ENCODE measurements at regions not wholly inside any gene's neighbourhood (a gene's known extent, or its start where the extent isn't known, plus 50 kb on each side); places are given as distances from the start of the nearest gene placed in this dataset.

GRCh38 chr2:195413944-195414343 lies 243.1 kb upstream of the SLC39A10 start:
- Histone ChIP-seq H3K27ac (ENCODE audit: low read depth, low read length, poor library complexity, severe bottlenecking) (no peak overlapping the region), H3K36me3 (ENCODE audit: insufficient read depth, low read length, poor library complexity, severe bottlenecking) (no peaks in the 10 kb centered on the region), H3K27me3 (replicated peaks; ENCODE audit: insufficient read depth, low read depth, low read length, poor library complexity) (no peaks in the 10 kb centered on the region), H3K4me3 (ENCODE audit: low read depth, low read length, poor library complexity, severe bottlenecking) (no peak overlapping the region), H3K4me1 (ENCODE audit: insufficient read depth, low read length, poor library complexity, severe bottlenecking) (no peaks in the 10 kb centered on the region), H3K9me3 (ENCODE audit: low read depth, low read length, poor library complexity, severe bottlenecking) (no peaks in the 10 kb centered on the region)
- intact Hi-C loops (cut with micrococcal nuclease; ENCODE audit: unreplicated experiment) = no loop called here
- no TSS peak for BruUV-seq (replicated peaks)
- ChIA-PET POLR2A (ENCODE audit: low non-redundant PET) (no interaction called here), CTCF (no interaction called here)
- no peak for TF ChIP-seq CTCF (conservative IDR thresholded peaks at IDR 0.05; ENCODE audit: low read depth, low read length)
- no peak for TF ChIP-seq EZH2 (IDR thresholded peaks at IDR 0.05; ENCODE audit: borderline replicate concordance, low read depth, low read length, poor library complexity, severe bottlenecking)
- DNase-seq (ENCODE audit: low spot score) = no peak

- H3K4me1 ChIP-seq (ENCODE audit: insufficient read depth, low read length, poor library complexity, severe bottlenecking) = no peaks in the 10 kb centered on the region
- CTCF ChIA-PET = no interaction called here
- no peak for TF ChIP-seq EZH2 (IDR thresholded peaks at IDR 0.05; ENCODE audit: borderline replicate concordance, low read depth, low read length, poor library complexity, severe bottlenecking)
- TF ChIP-seq CTCF (conservative IDR thresholded peaks at IDR 0.05; ENCODE audit: low read depth, low read length) = no peak
- POLR2A ChIA-PET (ENCODE audit: low non-redundant PET) = no interaction called here
- no peaks in the 10 kb centered on the region for H3K9me3 ChIP-seq (ENCODE audit: low read depth, low read length, poor library complexity, severe bottlenecking)
- BruUV-seq (replicated peaks) = no TSS peak
- H3K27ac ChIP-seq (ENCODE audit: low read depth, low read length, poor library complexity, severe bottlenecking) = no peak overlapping the region
- H3K27me3 ChIP-seq (replicated peaks; ENCODE audit: insufficient read depth, low read depth, low read length, poor library complexity) = no peaks in the 10 kb centered on the region
- H3K4me3 ChIP-seq (ENCODE audit: low read depth, low read length, poor library complexity, severe bottlenecking) = no peak overlapping the region
- no peak for DNase-seq (ENCODE audit: low spot score)
- no peaks in the 10 kb centered on the region for H3K36me3 ChIP-seq (ENCODE audit: insufficient read depth, low read length, poor library complexity, severe bottlenecking)
- intact Hi-C loops (cut with micrococcal nuclease; ENCODE audit: unreplicated experiment) = no loop called here
Observed at GRCh38 chr2:195413422-195413821, 243.6 kb upstream of the SLC39A10 start.

GRCh38 chr2:195411219-195411687 lies 245.8 kb upstream of the SLC39A10 start:
- no TSS peak for BruUV-seq (replicated peaks)
- Histone ChIP-seq H3K27ac (ENCODE audit: low read depth, low read length, poor library complexity, severe bottlenecking) (no peak overlapping the region), H3K4me3 (ENCODE audit: low read depth, low read length, poor library complexity, severe bottlenecking) (no peak overlapping the region), H3K36me3 (ENCODE audit: insufficient read depth, low read length, poor library complexity, severe bottlenecking) (no peaks in the 10 kb centered on the region), H3K27me3 (replicated peaks; ENCODE audit: insufficient read depth, low read depth, low read length, poor library complexity) (no peaks in the 10 kb centered on the region), H3K9me3 (ENCODE audit: low read depth, low read length, poor library complexity, severe bottlenecking) (no peaks in the 10 kb centered on the region), H3K4me1 (ENCODE audit: insufficient read depth, low read length, poor library complexity, severe bottlenecking) (no peaks in the 10 kb centered on the region)
- TF ChIP-seq CTCF (conservative IDR thresholded peaks at IDR 0.05; ENCODE audit: low read depth, low read length) (no peak), EZH2 (IDR thresholded peaks at IDR 0.05; ENCODE audit: borderline replicate concordance, low read depth, low read length, poor library complexity, severe bottlenecking) (no peak)
- intact Hi-C loops (cut with micrococcal nuclease; ENCODE audit: unreplicated experiment) = no loop called here
- POLR2A ChIA-PET (ENCODE audit: low non-redundant PET) = no interaction called here
- DNase-seq (ENCODE audit: low spot score) = no peak
- CTCF ChIA-PET = no interaction called here
